IMR-90 (cell line): ENCODE measurements at regions not wholly inside any gene's neighbourhood (a gene's known extent, or its start where the extent isn't known, plus 50 kb on each side); places are given as distances from the start of the nearest gene placed in this dataset.

Experiments
- ATAC-seq: fragments of 200-7000 bp; cut with Tn5 transposase; 2 replicates; pipeline ENCODE4 v1.9.1; 2020; ENCODE audit warnings: low read depth, mild to moderate bottlenecking, moderate library complexity
- BruUV-seq: library from RNA; stranded (reverse); fragments of 400-500 nt; replicated peaks from 2 replicates; lab custom pipeline; 2021; lab: Mats Ljungman, UMichigan
- CTCF ChIA-PET: fragments of 300-600 bp; formaldehyde crosslinking; extraction: SDS; loops from one replicate; lab custom pipeline; 2021; ENCODE audit warnings: antibody characterized with exemption; lab: Yijun Ruan, JAX
- POLR2A ChIA-PET: fragments of 300-600 bp; sonication (Branson Sonifier 250); formaldehyde crosslinking; loops from one replicate; lab custom pipeline; 2022; ENCODE audit warnings: antibody characterized with exemption; ENCODE audit not compliant: unreplicated experiment; lab: Charles Lee
- DNase-seq: peaks from one replicate; pipeline ENCODE4 v3.0.0; 2013
- H2AFZ ChIP-seq: replicated peaks from 2 replicates; pipeline ENCODE3; 2013; ENCODE audit warnings: low read length, mild to moderate bottlenecking; ENCODE audit not compliant: poor library complexity
- H2AK5ac ChIP-seq: 2 replicates; pipeline ENCODE4 v1.6.1; 2013; ENCODE audit warnings: low read depth, low read length, inconsistent platforms
- H2AK9ac ChIP-seq: replicated peaks from 2 replicates; pipeline ENCODE3; 2013; ENCODE audit warnings: mild to moderate bottlenecking, low read depth, low read length, moderate library complexity; ENCODE audit not compliant: poor library complexity
- H2BK120ac ChIP-seq: 2 replicates; pipeline ENCODE4 v1.6.1; 2013; ENCODE audit warnings: low read depth, low read length, inconsistent platforms
- H2BK15ac ChIP-seq: 3 replicates; pipeline ENCODE4 v1.6.1; 2013; ENCODE audit warnings: low read depth, low read length, inconsistent platforms
- H2BK20ac ChIP-seq: 2 replicates; pipeline ENCODE4 v1.6.1; 2013; ENCODE audit warnings: low read depth, mild to moderate bottlenecking, inconsistent platforms, low read length, moderate library complexity
- H2BK5ac ChIP-seq: 2 replicates; pipeline ENCODE4 v1.6.1; 2013; ENCODE audit warnings: mild to moderate bottlenecking, low read depth, low read length, inconsistent platforms; ENCODE audit not compliant: poor library complexity, severe bottlenecking
- H3K14ac ChIP-seq: replicated peaks from 2 replicates; pipeline ENCODE4 v1.6.1; 2013; ENCODE audit warnings: low read depth, low read length, inconsistent platforms
- H3K18ac ChIP-seq: 2 replicates; pipeline ENCODE4 v1.6.1; 2013; ENCODE audit warnings: low read depth, low read length, control low read depth
- H3K23ac ChIP-seq: 2 replicates; pipeline ENCODE4 v1.6.1; 2013; ENCODE audit warnings: low read depth, low read length, inconsistent platforms
- H3K27ac ChIP-seq: 2 replicates; pipeline ENCODE4 v1.5.1; 2013; ENCODE audit warnings: mild to moderate bottlenecking, control low read depth, low read length; ENCODE audit not compliant: insufficient read depth
- H3K27me3 ChIP-seq: 2 replicates; pipeline ENCODE4 v1.6.1; 2013; ENCODE audit warnings: low read length; ENCODE audit not compliant: control insufficient read depth, insufficient read depth
- H3K36me3 ChIP-seq: 2 replicates; pipeline ENCODE4 v1.6.1; 2013; ENCODE audit warnings: low read length, mixed read lengths; ENCODE audit not compliant: control insufficient read depth, insufficient read depth
- H3K4ac ChIP-seq: 2 replicates; pipeline ENCODE4 v1.6.1; 2013; ENCODE audit warnings: low read depth, low read length, inconsistent platforms
- H3K4me1 ChIP-seq: 2 replicates; pipeline ENCODE4 v1.6.1; 2013; ENCODE audit warnings: low read length, mixed read lengths; ENCODE audit not compliant: control insufficient read depth, insufficient read depth
- H3K4me2 ChIP-seq: 2 replicates; pipeline ENCODE4 v1.6.1; 2013; ENCODE audit warnings: low read depth, mild to moderate bottlenecking, control low read depth, low read length, moderate library complexity
- H3K4me3 ChIP-seq: 2 replicates; pipeline ENCODE4 v1.5.1; 2013; ENCODE audit warnings: low read depth, mild to moderate bottlenecking, control low read depth, low read length, moderate library complexity; ENCODE audit not compliant: insufficient read depth
- H3K56ac ChIP-seq: 2 replicates; pipeline ENCODE4 v1.6.1; 2013; ENCODE audit warnings: low read length, inconsistent platforms; ENCODE audit not compliant: insufficient read depth; ENCODE audit errors: extremely low read depth
- H3K79me1 ChIP-seq, 2 experiments: 2 replicates each; pipeline ENCODE4 v1.6.1; 2013; ENCODE audit warnings: low read length in 2 of 2, inconsistent platforms in 1 of 2, low read depth in 1 of 2
- H3K9ac ChIP-seq: 2 replicates; pipeline ENCODE4 v1.6.1; 2013; ENCODE audit warnings: low read depth, low read length, control low read depth
- H3K9me1 ChIP-seq: 2 replicates; pipeline ENCODE4 v1.6.1; 2013; ENCODE audit warnings: low read length, inconsistent platforms; ENCODE audit not compliant: insufficient read depth
- H3K9me3 ChIP-seq: 2 replicates; pipeline ENCODE4 v1.6.1; 2013; ENCODE audit warnings: low read length; ENCODE audit not compliant: control insufficient read depth, insufficient read depth
- H4K20me1 ChIP-seq: 2 replicates; pipeline ENCODE4 v1.6.1; 2013; ENCODE audit warnings: low read length, inconsistent platforms; ENCODE audit not compliant: insufficient read depth
- H4K5ac ChIP-seq: 2 replicates; pipeline ENCODE4 v1.6.1; 2013; ENCODE audit warnings: mild to moderate bottlenecking, low read depth, low read length, control low read depth
- H4K8ac ChIP-seq, 2 experiments: 2 replicates each; pipeline ENCODE4 v1.6.1; 2013; ENCODE audit warnings: low read depth in 2 of 2, low read length in 2 of 2, control low read depth in 1 of 2, inconsistent platforms in 1 of 2
- H4K91ac ChIP-seq: 2 replicates; pipeline ENCODE4 v1.6.1; 2013; ENCODE audit warnings: low read depth, low read length, inconsistent platforms; ENCODE audit not compliant: insufficient read depth
- CEBPB ChIP-seq: IDR thresholded peaks from 2 replicates; pipeline ENCODE4 v1.6.1; 2012; ENCODE audit warnings: low read depth, low read length, improper control_type of control experiment
- MAFK ChIP-seq: IDR thresholded peaks from 2 replicates; pipeline ENCODE4 v1.6.1; 2012; ENCODE audit warnings: low read depth, low read length, improper control_type of control experiment
- RCOR1 ChIP-seq: IDR thresholded peaks from 2 replicates; pipeline ENCODE4 v1.6.1; 2012; ENCODE audit warnings: mild to moderate bottlenecking, low read length, improper control_type of control experiment; ENCODE audit not compliant: insufficient replicate concordance
- RFX5 ChIP-seq: IDR thresholded peaks from 2 replicates; pipeline ENCODE4 v1.8.0; 2012; ENCODE audit warnings: low read depth, mild to moderate bottlenecking, low read length, moderate library complexity
- WGBS, 2 experiments: methylation state at CpG; one replicate each; pipeline versions ENCODE4 v1.1.5 to v1.1.7; 2013; ENCODE audit warnings: missing lambda C conversion rate in 2 of 2; ENCODE audit not compliant: insufficient read length in 1 of 2; ENCODE audit errors: extremely low coverage in 2 of 2; 5-methylcytosine and 5-hydroxymethylcytosine counted together
- dilution Hi-C: fragments of 300-500 bp; cut with HindIII; formaldehyde crosslinking; loops from one replicate; pipeline ENCODE4 v1.14.3; 2018; ENCODE audit warnings: low sequenced_read_pairs; ENCODE audit not compliant: unreplicated experiment
- in situ Hi-C: fragments of 300-500 bp; cut with MboI; formaldehyde crosslinking; loops from 3 replicates; pipeline ENCODE4 v1.14.3; 2019; ENCODE audit warnings: low sequenced_read_pairs, inconsistent platforms, mixed read lengths
- intact Hi-C: fragments of 100-400 bp; cut with micrococcal nuclease; formaldehyde crosslinking; loops from 2 replicates; pipeline ENCODE4 v1.10.0; 2022
- TF ChIP-seq, protein P1 (sequence below): fragments of 150-350 bp; IDR thresholded peaks from 2 replicates; pipeline ENCODE4 v1.6.1; 2016; ENCODE audit warnings: low read depth, mild to moderate bottlenecking, low read length, moderate library complexity, borderline replicate concordance

DNA sequence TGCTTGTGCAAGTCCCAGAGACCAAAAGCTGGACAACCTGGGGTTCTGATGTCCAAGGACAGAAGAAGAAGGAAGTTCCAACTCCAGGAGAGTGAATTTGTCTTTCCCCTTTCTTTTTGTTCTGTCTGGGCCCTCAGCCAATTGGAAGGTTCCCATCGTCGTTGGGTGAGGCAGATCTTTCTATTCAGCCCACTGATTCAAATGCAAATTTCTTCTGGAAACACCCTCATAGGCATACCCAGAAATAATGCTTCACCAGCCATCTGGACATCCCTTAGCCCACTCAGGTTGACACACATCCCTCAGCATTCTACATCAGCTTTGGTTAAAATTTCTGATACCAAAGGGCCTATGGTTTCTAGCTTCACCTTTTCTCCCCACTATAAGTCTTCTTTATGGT, 156.5 kb downstream of the SP3 start:
- H3K4me2 ChIP-seq: no peak overlapping the region
- H3K27me3 ChIP-seq: peaks cover 19% of the 10 kb centered on the region
- no peaks in the 10 kb centered on the region for H3K36me3 ChIP-seq
- H3K79me1 ChIP-seq: no peaks in the 10 kb centered on the region
- ATAC-seq (no peak), DNase-seq (no peak)
- no peaks in the 10 kb centered on the region for H4K20me1 ChIP-seq
- dilution Hi-C loops: no loop called here
- TF ChIP-seq RFX5: no peak
- TF ChIP-seq, protein P1, sequence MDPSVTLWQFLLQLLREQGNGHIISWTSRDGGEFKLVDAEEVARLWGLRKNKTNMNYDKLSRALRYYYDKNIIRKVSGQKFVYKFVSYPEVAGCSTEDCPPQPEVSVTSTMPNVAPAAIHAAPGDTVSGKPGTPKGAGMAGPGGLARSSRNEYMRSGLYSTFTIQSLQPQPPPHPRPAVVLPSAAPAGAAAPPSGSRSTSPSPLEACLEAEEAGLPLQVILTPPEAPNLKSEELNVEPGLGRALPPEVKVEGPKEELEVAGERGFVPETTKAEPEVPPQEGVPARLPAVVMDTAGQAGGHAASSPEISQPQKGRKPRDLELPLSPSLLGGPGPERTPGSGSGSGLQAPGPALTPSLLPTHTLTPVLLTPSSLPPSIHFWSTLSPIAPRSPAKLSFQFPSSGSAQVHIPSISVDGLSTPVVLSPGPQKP: no peak
- no peak for TF ChIP-seq MAFK
- no peak for TF ChIP-seq RCOR1
- no peak for TF ChIP-seq CEBPB
- H2AFZ ChIP-seq: no peak overlapping the region
- in situ Hi-C loops: no loop called here
- POLR2A ChIA-PET: no interaction called here
- no peak overlapping the region for H3K4me3 ChIP-seq
- no peak overlapping the region for H2BK20ac ChIP-seq
- no peak overlapping the region for H2BK120ac ChIP-seq
- no peaks in the 10 kb centered on the region for H3K9me1 ChIP-seq
- H4K91ac ChIP-seq: no peak overlapping the region
- no peaks in the 10 kb centered on the region for H3K4me1 ChIP-seq
- no peaks in the 10 kb centered on the region for H3K9me3 ChIP-seq
- H3K23ac ChIP-seq: no peak overlapping the region
- CTCF ChIA-PET: no interaction called here
- H3K56ac ChIP-seq: no peak overlapping the region
- no peak overlapping the region for H2AK9ac ChIP-seq
- no TSS peak for BruUV-seq
- intact Hi-C loops: no loop called here
- no peak overlapping the region for H3K14ac ChIP-seq
- H3K9ac ChIP-seq: no peak overlapping the region
- H3K27ac ChIP-seq: no peak overlapping the region
- no peak overlapping the region for H2BK15ac ChIP-seq
- WGBS, 2 experiments: no CpG with 5 or more reads among the region's 2 CpGs
- H4K5ac ChIP-seq: no peak overlapping the region
- no peak overlapping the region for H4K8ac ChIP-seq
- H3K18ac ChIP-seq: no peak overlapping the region
- no peak overlapping the region for H2BK5ac ChIP-seq
- no peak overlapping the region for H2AK5ac ChIP-seq
- H3K4ac ChIP-seq: no peak overlapping the region
